ENCODE measurements at regions not wholly inside any gene's neighbourhood (a gene's known extent, or its start where the extent isn't known, plus 50 kb on each side); places are given as distances from the start of the nearest gene placed in this dataset.

DNA sequence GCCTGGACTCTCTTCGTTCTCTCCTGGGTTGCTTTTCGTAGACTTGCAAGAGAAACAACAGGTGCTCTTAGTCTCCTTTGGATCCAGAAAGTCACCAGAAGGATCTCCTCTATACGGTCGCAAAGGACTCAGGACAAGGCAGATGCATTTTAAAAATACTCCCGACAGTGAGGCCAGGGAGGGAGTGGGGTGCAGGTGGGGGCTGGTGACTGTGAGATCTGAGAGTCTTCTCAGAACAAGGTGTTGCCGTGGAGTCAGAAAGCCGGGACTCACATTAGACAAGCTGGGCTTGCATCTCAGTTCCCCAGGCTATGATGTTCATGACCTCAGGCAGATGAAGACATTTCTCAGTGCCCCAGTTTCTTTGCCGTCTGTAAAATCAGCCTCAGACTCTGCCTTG, 507.2 kb downstream of the TCERG1L start:
- H3K9me3 ChIP-seq (ENCODE audit: insufficient read depth, low read depth, low read length), result no peaks in the 10 kb centered on the region
- H3K36me3 ChIP-seq (ENCODE audit: insufficient read depth, low read length), result no peaks in the 10 kb centered on the region
- H3K4me3 ChIP-seq (ENCODE audit: low read length), result no peak overlapping the region
- H3K27me3 ChIP-seq (ENCODE audit: insufficient read depth, low read length), result no peaks in the 10 kb centered on the region
- H3K9ac ChIP-seq (ENCODE audit: low read depth, low read length), result no peak overlapping the region
- H3K4me1 ChIP-seq (ENCODE audit: insufficient read depth, low read length), result no peaks in the 10 kb centered on the region
- WGBS, result 94% methylated on average over 8 of the region's 8 CpGs
- no peak overlapping the region for H3K27ac ChIP-seq (ENCODE audit: low read depth, low read length)

DNA sequence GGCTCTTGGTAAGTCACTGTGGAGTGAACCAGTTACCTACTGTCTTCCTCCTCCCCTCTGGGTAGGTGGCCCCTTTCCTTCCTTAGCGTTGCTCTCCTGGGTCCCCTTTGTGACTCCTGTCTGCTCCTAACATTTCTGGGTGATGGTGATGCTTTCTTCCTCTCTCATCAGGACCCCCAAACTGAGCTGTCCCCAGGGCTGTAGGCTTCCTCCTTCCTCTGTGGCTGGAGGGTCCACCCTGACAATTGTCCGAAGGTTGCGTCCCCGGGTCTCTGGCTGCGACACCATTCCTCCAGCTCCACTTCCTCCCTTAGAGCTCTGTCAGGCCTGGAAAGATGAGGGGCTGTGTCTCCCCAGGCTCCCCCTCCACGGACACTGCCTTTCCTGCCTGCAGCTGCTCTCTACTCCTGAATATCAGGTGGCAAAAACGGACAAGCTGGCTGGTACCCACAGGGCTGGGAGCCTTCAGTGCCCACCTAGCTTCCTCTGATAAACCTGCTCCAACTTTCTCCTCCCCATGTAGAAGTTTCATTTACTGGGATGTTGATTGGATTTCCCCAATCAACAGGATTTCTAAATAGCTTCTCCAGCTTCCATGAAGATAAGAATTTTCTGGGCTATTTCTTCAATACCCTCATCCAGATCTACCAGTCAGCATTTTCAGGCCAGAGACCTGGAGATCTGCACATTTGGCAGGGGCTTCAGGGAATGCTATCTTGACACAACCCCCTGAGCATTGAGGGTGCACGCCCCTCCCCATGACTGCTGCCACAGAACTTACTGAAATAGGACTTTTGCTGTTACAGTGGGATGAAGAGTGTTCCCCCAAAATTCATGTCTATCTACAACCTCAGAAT, 506.5 kb downstream of the TCERG1L start:
- Histone ChIP-seq H3K9ac (ENCODE audit: low read depth, low read length) (no peak overlapping the region), H3K4me1 (ENCODE audit: insufficient read depth, low read length) (peaks cover 4% of the 10 kb centered on the region; the same call in 1 of the 2 replicates), H3K27ac (ENCODE audit: low read depth, low read length) (no peak overlapping the region), H3K27me3 (ENCODE audit: insufficient read depth, low read length) (no peaks in the 10 kb centered on the region), H3K36me3 (ENCODE audit: insufficient read depth, low read length) (no peaks in the 10 kb centered on the region), H3K4me3 (ENCODE audit: low read length) (no peak overlapping the region), H3K9me3 (ENCODE audit: insufficient read depth, low read depth, low read length) (no peaks in the 10 kb centered on the region)
- 96% methylated on average over 8 of the region's 8 CpGs for WGBS

DNA sequence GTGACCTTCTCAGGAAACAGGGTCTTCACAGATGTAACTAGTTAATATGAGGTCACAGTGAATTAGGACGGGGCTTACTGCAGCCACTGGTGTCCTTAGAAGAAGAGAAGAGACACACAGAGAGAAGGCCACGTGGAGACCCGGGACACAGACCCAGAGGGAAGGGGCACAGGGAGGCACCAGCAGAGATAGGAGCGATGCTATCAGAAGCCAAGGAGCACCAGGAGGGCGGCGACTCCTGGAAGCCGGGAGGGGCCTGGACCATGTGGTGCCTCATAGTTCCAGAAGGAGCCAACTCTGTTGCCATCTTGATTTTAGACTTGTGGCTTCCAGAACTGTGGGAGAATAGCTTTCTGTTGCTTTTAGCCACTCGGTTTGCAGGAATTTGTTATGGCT, 505.9 kb downstream of the TCERG1L start:
- Histone ChIP-seq H3K36me3 (ENCODE audit: insufficient read depth, low read length) (no peaks in the 10 kb centered on the region), H3K4me1 (ENCODE audit: insufficient read depth, low read length) (peaks cover 9% of the 10 kb centered on the region; the same call in 1 of the 2 replicates), H3K27me3 (ENCODE audit: insufficient read depth, low read length) (no peaks in the 10 kb centered on the region), H3K9ac (ENCODE audit: low read depth, low read length) (no peak overlapping the region), H3K27ac (ENCODE audit: low read depth, low read length) (no peak overlapping the region), H3K4me3 (ENCODE audit: low read length) (no peak overlapping the region), H3K9me3 (ENCODE audit: insufficient read depth, low read depth, low read length) (no peaks in the 10 kb centered on the region)
- WGBS, result 95% methylated on average over 8 of the region's 8 CpGs

DNA sequence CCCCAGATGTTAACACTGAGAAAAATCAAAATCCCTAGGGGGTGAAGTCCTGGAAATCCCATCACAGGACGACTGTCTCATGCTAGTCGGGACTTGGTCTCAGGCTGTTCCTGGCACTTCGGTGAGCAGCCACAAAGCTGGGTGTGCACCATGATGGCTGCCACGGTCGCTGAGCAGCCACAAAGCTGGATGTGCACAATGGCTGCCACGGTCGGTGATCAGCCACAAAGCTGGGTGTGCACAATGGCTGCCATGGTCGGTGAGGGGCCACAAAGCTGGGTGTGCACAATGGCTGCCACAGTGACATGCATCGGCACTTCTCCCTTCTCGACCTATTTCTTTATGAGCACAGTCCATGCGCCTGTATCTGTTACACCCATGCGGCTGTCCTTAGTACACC, 505.1 kb downstream of the TCERG1L start:
- 96% methylated on average over 12 of the region's 12 CpGs for WGBS
- H3K4me3 ChIP-seq (ENCODE audit: low read length), result no peak overlapping the region
- no peaks in the 10 kb centered on the region for H3K27me3 ChIP-seq (ENCODE audit: insufficient read depth, low read length)

DNA sequence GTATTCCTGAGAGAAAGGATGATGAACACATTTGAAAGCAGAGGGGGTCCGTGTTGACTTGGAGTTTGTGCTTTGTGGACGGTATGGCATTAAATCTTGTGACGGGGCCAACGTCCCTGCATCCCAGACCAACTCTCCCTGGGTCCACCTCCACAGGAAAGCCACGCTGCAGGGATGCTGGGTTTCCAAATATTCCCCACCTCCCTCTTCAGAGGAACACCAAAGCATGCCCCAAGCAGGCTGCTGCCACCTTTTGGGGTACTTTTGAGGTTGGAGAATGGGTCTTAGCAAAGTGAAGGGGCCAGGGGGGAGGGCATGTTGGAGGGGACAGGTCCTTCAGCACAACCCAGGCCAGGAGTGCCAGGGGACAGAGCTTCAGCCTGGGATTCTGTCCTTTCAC, 504.4 kb downstream of the TCERG1L start:
- Histone ChIP-seq H3K27ac (ENCODE audit: low read depth, low read length) (no peak overlapping the region), H3K9ac (ENCODE audit: low read depth, low read length) (no peak overlapping the region), H3K27me3 (ENCODE audit: insufficient read depth, low read length) (no peaks in the 10 kb centered on the region), H3K4me3 (ENCODE audit: low read length) (no peak overlapping the region), H3K36me3 (ENCODE audit: insufficient read depth, low read length) (no peaks in the 10 kb centered on the region), H3K9me3 (ENCODE audit: insufficient read depth, low read depth, low read length) (no peaks in the 10 kb centered on the region), H3K4me1 (ENCODE audit: insufficient read depth, low read length) (peaks cover 12% of the 10 kb centered on the region; the same call in 1 of the 2 replicates)
- 95% methylated on average over 5 of the region's 5 CpGs for WGBS

More for the DNA sequence above, 505.1 kb downstream of the TCERG1L start:
- Histone ChIP-seq H3K36me3 (ENCODE audit: insufficient read depth, low read length) (no peaks in the 10 kb centered on the region), H3K9ac (ENCODE audit: low read depth, low read length) (no peak overlapping the region), H3K4me1 (ENCODE audit: insufficient read depth, low read length) (peaks cover 12% of the 10 kb centered on the region; the same call in 1 of the 2 replicates), H3K9me3 (ENCODE audit: insufficient read depth, low read depth, low read length) (no peaks in the 10 kb centered on the region), H3K27ac (ENCODE audit: low read depth, low read length) (no peak overlapping the region)

DNA sequence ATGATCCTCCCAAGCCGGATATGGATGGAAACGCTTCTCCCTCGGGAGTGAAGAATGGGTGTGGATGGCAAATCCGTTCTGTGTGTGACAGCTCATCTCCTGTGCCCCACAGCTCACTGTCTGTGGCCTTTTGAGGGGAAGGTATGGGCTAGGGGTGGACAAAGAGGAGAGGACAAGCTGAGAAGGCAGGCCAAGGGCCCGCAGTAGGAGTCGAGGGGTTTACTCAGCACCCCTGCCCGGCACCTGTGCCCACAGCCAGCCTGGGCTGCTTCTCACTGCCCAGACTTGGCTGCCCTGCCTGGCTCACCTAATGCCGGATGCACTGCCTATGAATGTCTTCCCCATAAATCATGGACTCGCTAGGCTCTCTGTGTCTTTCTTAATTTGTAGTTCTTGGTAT, 503.8 kb downstream of the TCERG1L start:
- Histone ChIP-seq H3K27me3 (ENCODE audit: insufficient read depth, low read length) (no peaks in the 10 kb centered on the region), H3K9me3 (ENCODE audit: insufficient read depth, low read depth, low read length) (no peaks in the 10 kb centered on the region), H3K36me3 (ENCODE audit: insufficient read depth, low read length) (no peaks in the 10 kb centered on the region), H3K4me1 (ENCODE audit: insufficient read depth, low read length) (peaks cover 13% of the 10 kb centered on the region), H3K9ac (ENCODE audit: low read depth, low read length) (no peak overlapping the region), H3K27ac (ENCODE audit: low read depth, low read length) (no peak overlapping the region), H3K4me3 (ENCODE audit: low read length) (no peak overlapping the region)
- 89% methylated on average over 9 of the region's 9 CpGs for WGBS

DNA sequence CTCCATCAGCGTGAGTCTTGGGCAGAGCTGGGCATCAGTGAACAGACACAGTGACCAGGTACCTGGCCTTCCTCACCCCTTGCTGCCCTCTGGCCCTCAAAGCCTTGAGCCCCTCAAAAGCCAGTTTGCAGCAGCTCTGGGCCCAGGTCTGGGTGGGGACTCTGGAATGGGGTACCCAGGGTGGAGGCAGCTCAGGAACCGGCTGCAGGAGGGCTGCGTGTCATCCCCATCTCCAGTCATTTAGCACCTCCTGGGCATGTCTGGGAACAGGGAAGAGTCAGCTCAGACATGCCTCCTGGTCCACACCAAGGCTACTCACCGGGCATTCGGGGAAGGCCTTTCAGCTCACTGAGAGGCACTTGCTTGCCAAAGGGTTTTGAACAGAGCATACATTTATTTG, 503.3 kb downstream of the TCERG1L start:
- WGBS, result 92% methylated on average over 5 of the region's 5 CpGs
- H3K27ac ChIP-seq (ENCODE audit: low read depth, low read length), result no peak overlapping the region
- H3K9ac ChIP-seq (ENCODE audit: low read depth, low read length), result no peak overlapping the region

DNA sequence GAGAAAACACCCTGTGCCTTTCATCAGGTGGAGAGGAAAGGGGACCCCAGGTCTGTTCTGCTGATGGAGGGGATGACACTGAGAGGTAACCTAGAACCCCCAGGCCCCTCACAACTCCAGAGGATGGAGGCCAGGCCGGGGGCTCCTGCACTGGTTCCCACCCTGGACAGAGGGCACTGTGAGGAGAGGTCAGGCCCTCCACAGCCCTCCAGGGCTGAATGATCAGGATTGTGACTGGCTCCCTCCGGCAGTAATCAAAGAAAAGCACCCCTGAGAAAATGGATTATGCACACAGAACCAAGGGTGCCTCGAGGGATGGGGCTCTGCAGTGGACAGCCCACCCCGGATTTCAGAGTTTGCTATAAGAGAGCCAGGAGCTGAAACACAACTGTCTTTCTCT, 502.8 kb downstream of the TCERG1L start:
- H3K4me3 ChIP-seq (ENCODE audit: low read length), result no peak overlapping the region
- 80% methylated on average over 4 of the region's 4 CpGs for WGBS
- no peak overlapping the region for H3K27ac ChIP-seq (ENCODE audit: low read depth, low read length)
- H3K4me1 ChIP-seq (ENCODE audit: insufficient read depth, low read length), result peaks cover 21% of the 10 kb centered on the region
- no peaks in the 10 kb centered on the region for H3K27me3 ChIP-seq (ENCODE audit: insufficient read depth, low read length)
- H3K36me3 ChIP-seq (ENCODE audit: insufficient read depth, low read length), result no peaks in the 10 kb centered on the region
- H3K9ac ChIP-seq (ENCODE audit: low read depth, low read length), result no peak overlapping the region
- no peaks in the 10 kb centered on the region for H3K9me3 ChIP-seq (ENCODE audit: insufficient read depth, low read depth, low read length)

More for the DNA sequence above, 503.3 kb downstream of the TCERG1L start:
- Histone ChIP-seq H3K4me1 (ENCODE audit: insufficient read depth, low read length) (peaks cover 17% of the 10 kb centered on the region), H3K36me3 (ENCODE audit: insufficient read depth, low read length) (no peaks in the 10 kb centered on the region), H3K4me3 (ENCODE audit: low read length) (no peak overlapping the region), H3K9me3 (ENCODE audit: insufficient read depth, low read depth, low read length) (no peaks in the 10 kb centered on the region), H3K27me3 (ENCODE audit: insufficient read depth, low read length) (no peaks in the 10 kb centered on the region)

DNA sequence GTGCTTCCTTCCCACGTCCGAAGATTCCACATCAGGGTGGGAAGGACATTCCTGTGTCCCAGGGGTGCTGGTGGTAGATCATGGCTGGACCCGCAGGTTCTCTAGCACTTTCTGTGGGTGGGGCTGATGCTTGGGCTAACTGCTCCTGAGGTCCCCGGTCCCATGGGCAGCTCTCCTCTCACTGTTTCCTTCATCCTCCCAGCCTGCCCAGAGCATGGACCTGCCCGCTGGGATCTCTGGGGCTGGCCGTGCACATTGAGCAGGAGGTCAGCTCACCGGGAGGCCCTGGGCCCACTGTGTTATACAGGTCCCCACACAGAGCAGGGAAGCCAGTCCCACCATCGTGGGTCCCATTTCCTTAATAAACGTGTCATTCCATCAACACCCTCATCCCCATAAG, 502.3 kb downstream of the TCERG1L start:
- Histone ChIP-seq H3K4me1 (ENCODE audit: insufficient read depth, low read length) (peaks cover 21% of the 10 kb centered on the region), H3K27ac (ENCODE audit: low read depth, low read length) (no peak overlapping the region), H3K4me3 (ENCODE audit: low read length) (no peak overlapping the region), H3K36me3 (ENCODE audit: insufficient read depth, low read length) (no peaks in the 10 kb centered on the region), H3K9me3 (ENCODE audit: insufficient read depth, low read depth, low read length) (no peaks in the 10 kb centered on the region), H3K9ac (ENCODE audit: low read depth, low read length) (no peak overlapping the region), H3K27me3 (ENCODE audit: insufficient read depth, low read length) (no peaks in the 10 kb centered on the region)
- 95% methylated on average over 9 of the region's 9 CpGs for WGBS

DNA sequence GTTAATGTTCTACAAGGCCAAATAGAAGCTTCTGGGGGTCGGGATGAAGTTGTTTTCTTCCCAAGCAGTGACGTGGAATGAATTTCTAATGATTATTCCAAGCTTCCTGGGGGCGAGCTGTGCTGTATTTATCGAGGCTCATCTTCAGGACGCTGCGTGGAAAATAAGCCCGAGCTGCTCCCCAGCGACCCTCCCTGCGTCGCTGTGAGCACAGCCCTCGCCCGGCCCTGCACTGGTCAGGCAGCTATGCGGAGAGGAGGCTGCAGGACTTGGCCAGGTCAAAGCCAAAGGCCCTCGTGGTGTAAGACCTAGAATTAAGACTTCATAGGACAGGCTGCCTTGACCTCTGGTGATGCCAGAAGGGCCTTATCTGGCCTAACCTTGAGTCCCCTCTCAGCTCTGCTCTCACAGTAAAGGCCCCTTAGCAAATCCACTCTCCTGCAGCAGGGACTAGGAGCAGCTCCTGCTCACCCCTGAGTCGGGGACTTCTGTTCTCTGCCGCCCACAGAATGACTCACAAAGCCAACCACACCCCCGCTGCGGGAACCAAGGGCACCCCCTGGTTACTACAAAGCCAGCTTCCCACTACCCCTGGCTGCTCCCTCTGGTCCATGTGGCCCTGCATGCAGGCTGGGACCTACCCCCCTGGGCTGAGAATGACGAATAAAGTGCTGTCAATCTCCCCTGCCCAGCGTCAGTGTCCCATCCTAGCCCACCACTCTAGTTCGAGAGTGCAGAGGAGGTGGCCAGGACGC, 501.6 kb downstream of the TCERG1L start:
- Histone ChIP-seq H3K27me3 (ENCODE audit: insufficient read depth, low read length) (no peaks in the 10 kb centered on the region), H3K36me3 (ENCODE audit: insufficient read depth, low read length) (no peaks in the 10 kb centered on the region), H3K4me1 (ENCODE audit: insufficient read depth, low read length) (peaks cover 21% of the 10 kb centered on the region), H3K9ac (ENCODE audit: low read depth, low read length) (no peak overlapping the region), H3K4me3 (ENCODE audit: low read length) (no peak overlapping the region), H3K9me3 (ENCODE audit: insufficient read depth, low read depth, low read length) (no peaks in the 10 kb centered on the region), H3K27ac (ENCODE audit: low read depth, low read length) (no peak overlapping the region)
- 61% methylated on average over 22 of the region's 22 CpGs for WGBS

DNA sequence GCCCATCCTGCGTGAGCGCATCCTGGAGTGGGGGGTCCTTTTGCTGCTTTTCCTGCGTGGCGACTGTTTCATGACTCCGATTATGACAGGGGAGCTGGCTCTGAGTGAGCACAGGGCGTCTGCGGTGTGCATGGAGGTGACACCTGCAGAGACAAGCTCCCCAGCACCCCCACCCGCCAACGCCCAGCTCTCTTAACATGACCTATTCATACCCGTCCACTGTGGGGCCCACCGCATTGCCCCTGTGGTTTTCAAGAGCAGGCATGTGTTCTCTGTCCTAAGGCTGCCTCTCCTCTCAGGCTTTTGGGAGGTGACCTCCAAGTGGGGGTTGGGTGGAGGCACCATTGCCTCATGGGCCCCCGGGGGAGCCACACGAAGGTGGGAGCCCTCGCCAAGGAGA, 500.7 kb downstream of the TCERG1L start:
- H3K4me3 ChIP-seq (ENCODE audit: low read length), result no peak overlapping the region
- no peaks in the 10 kb centered on the region for H3K9me3 ChIP-seq (ENCODE audit: insufficient read depth, low read depth, low read length)
- H3K9ac ChIP-seq (ENCODE audit: low read depth, low read length), result no peak overlapping the region
- no peaks in the 10 kb centered on the region for H3K36me3 ChIP-seq (ENCODE audit: insufficient read depth, low read length)
- WGBS, result 88% methylated on average over 14 of the region's 14 CpGs
- H3K4me1 ChIP-seq (ENCODE audit: insufficient read depth, low read length), result peaks cover 21% of the 10 kb centered on the region
- H3K27ac ChIP-seq (ENCODE audit: low read depth, low read length), result no peak overlapping the region
- no peaks in the 10 kb centered on the region for H3K27me3 ChIP-seq (ENCODE audit: insufficient read depth, low read length)

All from HUES64 (cell line).